ENCODE measurements at regions not wholly inside any gene's neighbourhood (a gene's known extent, or its start where the extent isn't known, plus 50 kb on each side); places are given as distances from the start of the nearest gene placed in this dataset.
A peak's percentile ranks its signal among the peaks of the same experiment; 100 is the strongest.
"Not testable (repeated sequence)": the region's sequence is repeated elsewhere in the genome, so short reads cannot be mapped to it uniquely, and the experiment has no call there.

- peak; percentile 52 to 74 for DNase-seq (ENCODE audit: low read depth in 2 of 2)
Measured at GRCh38 chr5:36739751-36740221, 133.4 kb downstream of the SLC1A3 start.

GRCh38 chr5:36740259-36740898, 134.0 kb downstream of the SLC1A3 start:
- DNase-seq (ENCODE audit: low read depth in 2 of 2): no peak

- no peak for DNase-seq (ENCODE audit: low read depth in 2 of 2)
Measured at GRCh38 chr5:36741128-36741527, 134.7 kb downstream of the SLC1A3 start.

GRCh38 chr5:36743891-36744772, 132.4 kb upstream of the NIPBL start:
- DNase-seq (ENCODE audit: low read depth in 2 of 2): no peak

GRCh38 chr5:36744773-36745589, 131.6 kb upstream of the NIPBL start:
- no peak for DNase-seq (ENCODE audit: low read depth in 2 of 2)

- not testable (repeated sequence) for DNase-seq (ENCODE audit: low read depth in 2 of 2)
Measured at GRCh38 chr5:36747794-36748193, 128.8 kb upstream of the NIPBL start.

GRCh38 chr5:36751886-36752285, 124.7 kb upstream of the NIPBL start:
- no peak for DNase-seq (ENCODE audit: low read depth in 2 of 2)

GRCh38 chr5:36755342-36755741, 121.2 kb upstream of the NIPBL start:
- no peak for DNase-seq (ENCODE audit: low read depth in 2 of 2)

GRCh38 chr5:36755920-36756488, 120.6 kb upstream of the NIPBL start:
- DNase-seq (ENCODE audit: low read depth in 2 of 2): no peak

- no peak for DNase-seq (ENCODE audit: low read depth in 2 of 2)
Measured at GRCh38 chr5:36756848-36757247, 119.7 kb upstream of the NIPBL start.

- no peak for DNase-seq (ENCODE audit: low read depth in 2 of 2)
Measured at GRCh38 chr5:36759117-36759516, 117.5 kb upstream of the NIPBL start.

GRCh38 chr5:36763454-36763853, 113.1 kb upstream of the NIPBL start:
- no peak for DNase-seq (ENCODE audit: low read depth in 2 of 2)

GRCh38 chr5:36765876-36766275, 110.7 kb upstream of the NIPBL start:
- DNase-seq (ENCODE audit: low read depth in 2 of 2): no peak

- DNase-seq (ENCODE audit: low read depth in 2 of 2): no peak
Measured at GRCh38 chr5:36766981-36767380, 109.6 kb upstream of the NIPBL start.

GRCh38 chr5:36768450-36768849, 108.1 kb upstream of the NIPBL start:
- no peak for DNase-seq (ENCODE audit: low read depth in 2 of 2)

- no peak for DNase-seq (ENCODE audit: low read depth in 2 of 2)
Measured at GRCh38 chr5:36769129-36769770, 107.3 kb upstream of the NIPBL start.

GRCh38 chr5:36770125-36770524, 106.4 kb upstream of the NIPBL start:
- DNase-seq (ENCODE audit: low read depth in 2 of 2): no peak

- DNase-seq (ENCODE audit: low read depth in 2 of 2): no peak
Measured at GRCh38 chr5:36772276-36773140, 104.1 kb upstream of the NIPBL start.

- DNase-seq (ENCODE audit: low read depth in 2 of 2): no peak
Measured at GRCh38 chr5:36777105-36777757, 99.3 kb upstream of the NIPBL start.

- no peak for DNase-seq (ENCODE audit: low read depth in 2 of 2)
Measured at GRCh38 chr5:36778336-36778735, 98.2 kb upstream of the NIPBL start.
